ENCODE measurements at regions not wholly inside any gene's neighbourhood (a gene's known extent, or its start where the extent isn't known, plus 50 kb on each side); places are given as distances from the start of the nearest gene placed in this dataset.
"Not testable (repeated sequence)": the region's sequence is repeated elsewhere in the genome, so short reads cannot be mapped to it uniquely, and the experiment has no call there.

DNA sequence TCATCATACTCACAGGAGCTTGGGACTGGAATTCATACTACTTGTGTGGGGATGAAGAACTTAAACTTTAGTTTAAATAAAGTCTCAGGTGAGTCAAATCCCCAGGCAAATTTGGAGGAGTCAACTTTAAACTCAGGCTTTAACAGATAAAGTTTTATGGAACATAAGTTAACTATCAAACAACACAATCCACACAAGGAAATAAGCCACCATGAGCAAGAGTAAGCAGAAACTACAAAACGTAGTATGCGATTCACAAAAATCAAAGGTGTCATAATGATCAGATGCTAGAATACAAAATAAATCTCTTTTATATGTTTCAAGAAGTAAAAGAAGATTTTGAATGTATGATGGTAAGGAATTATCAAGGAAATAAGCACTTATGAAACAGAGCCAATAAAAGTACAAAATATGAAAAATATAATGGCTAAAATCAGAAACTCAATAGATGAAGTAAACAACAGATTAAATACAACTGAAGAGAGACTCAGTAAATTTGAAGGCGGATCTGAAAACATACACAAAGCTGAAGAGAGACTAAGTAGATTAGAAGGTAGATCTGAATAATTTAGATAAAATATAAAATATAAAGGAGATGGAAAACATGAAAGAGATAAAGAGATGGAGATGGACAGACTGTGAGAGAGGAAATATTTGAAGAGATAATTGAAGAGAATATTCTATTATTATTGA lies 97.5 kb upstream of the TWIST2 start:
- DNase-seq (ENCODE audit: low read depth) = no peak

GRCh38 chr2:238754259-238754658 lies 93.6 kb upstream of the TWIST2 start:
- no peak for DNase-seq (ENCODE audit: low read depth)

DNA sequence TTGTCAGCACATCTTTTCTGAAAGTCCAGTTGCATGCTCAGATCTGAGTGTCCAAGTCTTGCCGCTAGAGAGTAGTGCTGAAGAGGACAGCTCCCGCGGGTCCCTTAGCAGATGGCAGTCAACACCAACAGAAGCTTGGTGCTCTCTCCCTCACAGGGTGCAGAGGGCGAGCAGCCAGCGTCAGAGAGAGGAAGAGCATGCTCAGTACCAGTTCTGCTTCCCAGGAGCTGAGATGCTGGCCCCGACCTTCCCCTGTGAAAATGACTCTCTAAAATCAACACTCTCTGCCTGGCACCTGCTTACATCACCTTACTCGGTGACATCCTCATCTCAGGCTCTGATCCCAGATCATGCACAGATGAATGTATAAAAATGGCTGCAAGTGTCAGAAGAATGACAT lies 86.0 kb upstream of the TWIST2 start:
- no peak for DNase-seq (ENCODE audit: low read depth)

DNA sequence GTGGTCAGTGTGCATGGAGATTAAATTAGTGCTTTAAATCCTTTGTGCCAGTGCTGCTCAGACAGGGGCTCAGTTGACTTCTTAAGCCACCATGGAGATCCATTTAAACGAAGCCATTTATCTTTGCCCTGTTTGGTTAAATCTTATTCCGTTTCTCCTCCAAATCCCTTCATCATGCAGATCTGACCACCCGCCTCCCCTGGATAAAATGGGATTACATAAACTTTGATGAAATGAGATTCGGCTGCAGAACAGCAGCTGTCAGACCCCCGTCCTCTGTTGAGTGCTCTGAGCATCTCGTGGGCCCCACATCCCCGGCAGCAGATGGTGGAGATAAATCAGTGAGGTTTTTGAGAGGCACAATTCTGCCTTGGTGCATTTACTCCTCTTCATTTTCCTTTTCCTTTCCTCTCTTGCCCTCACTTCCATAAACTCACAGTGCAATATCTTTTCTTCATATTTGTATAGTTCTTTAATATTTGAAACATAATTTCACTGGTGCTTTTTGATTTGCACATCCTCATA lies 84.4 kb upstream of the TWIST2 start:
- DNase-seq (ENCODE audit: low read depth) = no peak

DNA sequence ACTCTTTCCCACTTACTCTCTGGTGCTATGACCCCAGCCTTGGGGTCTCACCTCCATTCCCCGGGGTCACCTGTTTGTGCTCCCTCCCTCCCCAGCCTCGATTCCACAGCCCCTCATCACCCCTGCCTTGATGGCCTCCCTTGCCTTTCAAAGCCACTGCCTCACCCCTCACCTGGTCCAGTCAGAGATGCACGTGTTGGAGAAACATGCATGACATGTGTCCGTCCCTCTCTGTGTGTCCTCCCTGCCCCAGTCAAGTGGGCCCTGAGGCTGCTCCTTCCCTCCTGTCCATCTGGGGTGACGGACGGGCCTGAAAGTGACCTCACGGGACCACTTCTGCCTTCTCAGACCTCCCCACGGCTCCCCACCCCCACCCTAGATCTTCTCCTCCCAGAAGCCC lies 82.3 kb upstream of the TWIST2 start:
- DNase-seq (ENCODE audit: low read depth) = no peak

GRCh38 chr2:238771218-238771617 lies 76.7 kb upstream of the TWIST2 start:
- DNase-seq (ENCODE audit: low read depth) = no peak

DNA sequence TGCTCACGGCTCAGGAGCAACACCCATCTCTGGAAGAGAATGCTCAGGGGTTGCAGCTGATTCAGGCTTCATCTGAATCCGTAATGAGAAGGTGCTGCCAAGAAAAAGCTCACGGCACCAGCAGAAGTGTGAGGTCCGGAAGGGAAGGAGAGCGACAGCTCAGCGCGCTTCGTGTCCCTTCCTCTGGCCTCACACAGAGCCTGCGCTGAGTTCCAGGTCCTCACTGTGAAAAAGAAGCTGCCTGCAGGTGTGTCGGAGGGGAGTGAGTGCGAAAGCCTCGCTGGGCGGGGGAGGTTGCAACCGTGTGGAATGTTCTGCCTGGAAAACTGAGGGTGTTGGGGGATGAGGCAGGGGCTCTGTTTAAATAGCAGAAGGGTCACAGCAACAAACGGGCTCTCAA lies 76.2 kb upstream of the TWIST2 start:
- DNase-seq (ENCODE audit: low read depth) = no peak

- no peak for DNase-seq (ENCODE audit: low read depth)
These were observed 75.1 kb upstream of the TWIST2 start for GRCh38 chr2:238772635-238773297.

- no peak for DNase-seq (ENCODE audit: low read depth)
These were observed 74.4 kb upstream of the TWIST2 start for GRCh38 chr2:238773472-238773871.

DNA sequence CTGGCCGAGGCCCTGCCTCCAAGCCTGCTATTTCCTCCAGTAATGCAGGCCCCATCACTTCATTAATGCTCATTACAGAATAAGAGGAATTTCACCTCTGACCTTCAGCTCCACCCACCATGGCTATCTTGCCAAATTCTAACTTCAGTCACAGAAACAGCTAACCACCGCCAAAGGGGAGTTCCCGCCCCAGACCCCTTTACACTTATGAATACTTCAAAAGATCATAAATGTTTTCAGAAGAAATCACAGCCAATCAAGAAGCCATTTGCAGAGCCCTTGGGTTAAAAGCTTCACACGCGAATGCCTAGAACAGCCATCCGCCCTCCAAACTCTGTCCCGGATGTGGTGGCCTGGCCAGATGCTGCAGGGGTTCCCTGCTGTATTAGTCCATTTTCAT lies 73.8 kb upstream of the TWIST2 start:
- no peak for DNase-seq (ENCODE audit: low read depth)

DNA sequence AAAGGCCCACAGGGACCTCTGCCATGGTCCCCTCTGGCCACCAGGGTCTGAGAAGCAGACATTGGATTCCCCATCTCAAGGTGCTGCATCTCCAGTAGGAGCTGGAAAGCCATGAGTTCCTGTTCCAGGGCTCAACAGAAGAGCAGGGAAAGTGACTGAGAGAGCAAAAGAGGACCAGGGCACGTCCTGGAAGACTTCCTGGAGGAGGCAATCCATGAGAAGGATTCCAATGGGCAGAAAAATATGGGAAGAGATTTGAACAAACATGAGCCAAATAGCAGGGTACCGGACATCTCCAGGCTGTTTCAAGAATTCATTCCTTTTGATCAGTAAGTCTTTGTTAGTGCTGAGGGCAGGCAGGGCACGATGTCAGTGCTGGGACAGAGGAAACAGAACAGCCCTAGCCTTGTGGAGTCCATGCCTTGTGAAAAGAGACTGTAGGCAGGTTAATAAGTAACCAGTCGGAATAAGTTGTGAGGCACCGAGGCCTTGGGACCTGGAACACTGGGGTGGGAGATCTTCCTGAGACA lies 72.8 kb upstream of the TWIST2 start:
- DNase-seq (ENCODE audit: low read depth) = no peak

DNA sequence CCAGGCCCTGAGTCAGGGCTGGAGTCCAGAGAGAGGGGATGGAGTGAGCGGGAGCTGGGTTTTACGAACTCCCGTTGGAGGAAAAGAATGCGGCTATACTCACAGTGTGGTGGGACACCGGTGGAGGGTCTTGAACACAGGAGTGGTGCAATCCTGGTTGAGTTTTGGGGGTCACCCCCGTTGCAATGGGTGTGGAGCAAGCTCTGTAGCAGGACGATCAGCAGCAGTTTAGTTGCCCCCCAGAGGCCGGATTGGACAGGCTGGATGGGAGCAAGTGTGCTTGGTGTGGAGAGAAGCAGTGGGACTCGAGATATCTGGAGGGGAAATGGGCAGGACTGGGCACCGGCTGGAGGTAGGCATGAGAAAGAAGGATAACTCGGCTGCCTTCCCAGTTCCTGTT lies 72.3 kb upstream of the TWIST2 start:
- DNase-seq (ENCODE audit: low read depth) = no peak

DNA sequence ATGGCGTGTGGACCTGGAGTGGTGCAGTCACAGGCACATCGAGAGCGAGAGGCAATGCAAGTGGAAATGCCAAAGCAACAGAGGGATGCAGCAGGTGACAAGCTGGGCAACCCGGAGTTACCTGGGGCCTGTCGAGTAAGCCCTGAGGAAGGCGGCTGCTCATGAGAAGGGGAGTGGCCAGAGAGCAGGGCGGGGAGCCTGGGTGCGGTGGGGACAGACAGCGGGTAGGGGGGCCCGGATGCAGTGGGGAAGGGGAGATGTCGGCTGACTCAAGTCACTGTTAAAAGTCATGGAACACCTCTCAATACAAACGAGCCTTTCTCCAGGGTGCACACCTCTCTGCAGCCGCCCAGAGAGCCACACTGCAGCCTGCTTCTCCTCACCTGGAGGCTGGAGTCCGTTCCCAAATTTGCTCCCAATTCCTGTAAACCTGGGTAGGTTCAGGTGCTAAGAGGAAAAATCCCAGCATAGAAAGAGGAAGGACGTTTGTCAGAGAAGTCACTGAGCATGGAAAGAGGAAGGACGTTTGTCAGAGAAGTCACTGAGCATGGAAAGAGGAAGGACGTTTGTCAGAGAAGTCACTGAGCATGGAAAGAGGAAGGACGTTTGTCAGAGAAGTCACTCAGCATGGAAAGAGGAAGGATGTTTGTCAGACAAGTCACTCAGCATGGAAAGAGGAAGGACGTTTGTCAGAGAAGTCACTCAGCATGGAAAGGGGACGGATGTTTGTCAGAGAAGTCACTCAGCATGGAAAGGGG lies 71.7 kb upstream of the TWIST2 start:
- no peak for DNase-seq (ENCODE audit: low read depth)

DNA sequence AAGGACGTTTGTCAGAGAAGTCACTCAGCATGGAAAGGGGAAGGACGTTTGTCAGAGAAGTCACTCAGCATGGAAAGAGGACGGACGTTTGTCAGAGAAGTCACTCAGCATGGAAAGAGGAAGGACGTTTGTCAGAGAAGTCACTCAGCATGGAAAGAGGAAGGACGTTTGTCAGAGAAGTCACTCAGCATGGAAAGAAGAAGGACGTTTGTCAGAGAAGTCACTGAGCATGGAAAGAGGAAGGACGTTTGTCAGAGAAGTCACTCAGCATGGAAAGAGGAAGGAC lies 71.2 kb upstream of the TWIST2 start:
- not testable (repeated sequence) for DNase-seq (ENCODE audit: low read depth)

- DNase-seq (ENCODE audit: low read depth) = no peak
These were observed 70.4 kb upstream of the TWIST2 start for GRCh38 chr2:238777369-238778067.

DNA sequence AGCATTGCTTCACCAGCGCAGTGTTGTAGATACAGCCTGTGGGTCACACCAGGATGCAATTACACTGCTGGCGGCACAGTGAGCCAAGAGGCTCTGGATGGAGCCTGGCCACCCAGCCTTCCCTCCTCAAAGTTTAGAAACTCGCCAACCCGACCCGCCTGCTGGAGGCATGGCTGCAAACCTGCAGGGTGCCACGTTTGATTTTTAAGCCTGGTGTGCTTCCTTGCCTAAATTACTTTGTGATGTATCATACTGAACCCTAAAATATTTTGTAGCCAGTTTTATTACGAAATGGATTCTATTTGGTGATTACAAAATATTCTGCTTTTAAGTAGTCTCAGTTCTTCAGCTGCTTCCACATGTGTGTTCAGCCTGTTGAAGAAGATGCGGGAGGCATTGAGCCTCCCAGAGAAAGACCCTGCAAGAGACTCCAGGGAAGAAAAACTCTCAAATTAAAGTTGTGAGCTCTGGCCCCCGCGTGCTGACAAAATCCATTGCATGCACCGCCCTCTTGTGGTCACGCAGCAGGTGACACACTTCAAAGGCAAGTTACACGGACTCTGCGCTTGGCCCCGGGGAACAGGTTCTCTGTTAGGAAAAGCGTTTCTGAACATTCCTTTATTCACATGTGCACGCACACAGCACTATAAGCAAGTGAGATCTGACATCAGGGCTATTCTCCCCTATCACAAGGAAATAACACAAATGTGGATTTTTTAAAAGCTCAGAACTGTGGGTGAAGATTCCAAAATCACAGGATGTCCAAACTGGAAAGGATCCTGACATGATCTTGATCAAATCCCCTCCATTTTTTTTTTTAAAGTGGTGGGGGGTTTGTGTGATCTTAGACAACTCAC lies 63.0 kb upstream of the TWIST2 start:
- peak; percentile 29 for DNase-seq (ENCODE audit: low read depth)

GRCh38 chr2:238785528-238785860 lies 62.4 kb upstream of the TWIST2 start:
- no peak for DNase-seq (ENCODE audit: low read depth)

DNA sequence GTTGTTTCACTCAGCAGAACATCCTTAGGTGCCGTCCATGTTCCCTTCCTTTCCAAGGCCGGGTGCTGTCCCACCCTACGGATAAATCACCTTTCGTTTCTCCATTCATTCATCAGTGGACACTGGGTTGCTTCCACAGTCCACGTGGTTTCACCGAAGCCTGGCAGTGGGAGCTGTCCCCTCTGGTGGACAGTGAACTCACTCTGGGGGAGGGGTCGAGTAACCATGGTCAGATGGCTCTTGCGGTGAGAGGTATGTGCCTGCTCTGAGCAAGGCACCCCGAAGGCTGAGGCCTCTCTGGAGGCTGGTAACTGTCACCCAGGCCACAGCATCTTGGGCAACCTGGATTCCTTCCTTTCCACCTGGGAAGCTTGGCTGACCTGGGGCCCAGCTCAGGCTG lies 61.5 kb upstream of the TWIST2 start:
- DNase-seq (ENCODE audit: low read depth) = no peak

- no peak for DNase-seq (ENCODE audit: low read depth)
These were observed 60.9 kb upstream of the TWIST2 start for GRCh38 chr2:238786792-238787490.

GRCh38 chr2:238787501-238787900 lies 60.4 kb upstream of the TWIST2 start:
- DNase-seq (ENCODE audit: low read depth) = no peak

DNA sequence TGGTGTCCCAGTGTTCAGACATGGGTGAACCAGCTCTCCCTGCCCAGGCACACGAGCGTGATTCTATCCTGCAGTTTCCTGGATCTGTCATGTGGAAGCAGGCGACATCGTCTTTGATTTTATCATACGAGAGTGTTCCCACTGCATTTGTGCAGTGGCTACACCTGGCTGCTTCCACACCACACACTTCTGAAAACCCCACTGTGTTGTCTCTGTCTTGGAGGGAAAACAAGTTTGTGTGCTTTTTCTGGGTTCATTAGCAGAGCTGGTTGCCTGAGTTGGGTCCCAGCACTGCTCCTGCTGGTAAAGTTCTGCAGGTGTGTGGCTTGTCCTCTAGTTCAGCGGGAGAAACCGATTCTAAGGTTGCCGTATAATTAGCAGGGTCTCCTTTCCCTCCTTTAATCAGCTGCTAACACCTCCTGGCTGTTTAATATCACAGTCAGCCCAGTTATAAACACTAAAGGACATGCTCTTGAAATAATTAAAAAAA lies 58.5 kb upstream of the TWIST2 start:
- no peak for DNase-seq (ENCODE audit: low read depth)

All from activated T-helper 9 cell treated with anti-CD3 and anti-CD28 coated beads, Interleukin-2, amount 50 U/mL, for 16 hours (primary cell).